A549 (cell line): ENCODE measurements at regions not wholly inside any gene's neighbourhood (a gene's known extent, or its start where the extent isn't known, plus 50 kb on each side); places are given as distances from the start of the nearest gene placed in this dataset.

Source experiments
- ATAC-seq, 2 experiments: fragments of 200-7000 bp in 1 of 2; fragments of >200 bp in 1 of 2; cut with Nextera tagmentation in 1 of 2; cut with Tn5 transposase in 1 of 2; 3 replicates each; pipeline versions ENCODE4 v1.8.0 to v1.9.1; 2018 to 2020; ENCODE audit warnings: mild to moderate bottlenecking in 1 of 2, moderate library complexity in 1 of 2
- CTCF ChIA-PET: fragments of 300-600 bp; sonication (Branson Sonifier 250); formaldehyde crosslinking; extraction: SDS; loops from one replicate; lab custom pipeline; 2021; ENCODE audit warnings: antibody characterized with exemption, inconsistent platforms; lab: Yijun Ruan, JAX
- POLR2A ChIA-PET: fragments of 350-600 bp; formaldehyde crosslinking; extraction: SDS; loops from one replicate; lab custom pipeline; 2021; ENCODE audit warnings: antibody characterized with exemption, inconsistent platforms; lab: Yijun Ruan, JAX
- DNase-seq, 2 experiments: peaks; one replicate each; pipeline versions ENCODE4 v3.0.0 to v3.0.0-alpha.2; 2011 to 2016; ENCODE audit warnings: low read depth in 1 of 2, low spot score in 1 of 2
- FAIRE-seq: peaks from 2 replicates; lab custom pipeline; 2011; peaks lifted over from hg19 to GRCh38; lab: Jason Lieb, UNC
- H3K27ac ChIP-seq, 2 experiments: fragments of >200 bp; sonication (Bioruptor Twin); formaldehyde crosslinking; 3 replicates each; pipeline ENCODE4 v1.5.1; 2016 to 2017
- H3K4me1 ChIP-seq: fragments of >200 bp; sonication (Bioruptor Twin); formaldehyde crosslinking; 3 replicates; pipeline ENCODE4 v1.6.1; 2016
- H3K4me2 ChIP-seq: fragments of >200 bp; sonication (Bioruptor Twin); formaldehyde crosslinking; 3 replicates; pipeline ENCODE4 v1.6.1; 2016
- H3K4me3 ChIP-seq: fragments of >200 bp; sonication (Bioruptor Twin); formaldehyde crosslinking; 3 replicates; pipeline ENCODE4 v1.5.1; 2016
- H3K9me3 ChIP-seq: fragments of >200 bp; sonication (Bioruptor Twin); formaldehyde crosslinking; 3 replicates; pipeline ENCODE4 v1.6.1; 2016
- ATOH8 ChIP-seq: fragments of 250-450 bp; sonication (Bioruptor Pico); IDR thresholded peaks from 2 replicates; pipeline ENCODE4 v1.5.0; 2020; ENCODE audit warnings: low read depth, mild to moderate bottlenecking, moderate library complexity
- BHLHE40 ChIP-seq: IDR thresholded peaks from 2 replicates; pipeline ENCODE4 v1.6.1; 2012; ENCODE audit warnings: low read depth, low read length, inconsistent platforms
- CBX8 ChIP-seq: fragments of 200-600 bp; sonication (generic); IDR thresholded peaks from 2 replicates; pipeline ENCODE4 v1.6.1; 2016
- CEBPB ChIP-seq, 2 experiments: fragments of >200 bp in 1 of 2; sonication (Bioruptor Twin) in 1 of 2; formaldehyde crosslinking in 1 of 2; IDR thresholded peaks; 2 replicates each; pipeline ENCODE4 v1.6.1; 2012 to 2016
- CHD4 ChIP-seq: fragments of 200-600 bp; sonication (generic); IDR thresholded peaks from 2 replicates; pipeline ENCODE4 v1.6.1; 2016; ENCODE audit warnings: antibody characterized with exemption, mild to moderate bottlenecking, borderline replicate concordance
- E2F6 ChIP-seq: IDR thresholded peaks from 2 replicates; pipeline ENCODE4 v1.6.1; 2012; ENCODE audit warnings: low read depth, borderline replicate concordance
- EHMT2 ChIP-seq: fragments of 200-600 bp; sonication (generic); IDR thresholded peaks from 2 replicates; pipeline ENCODE4 v1.6.1; 2016; ENCODE audit warnings: antibody characterized with exemption, low read depth, mild to moderate bottlenecking, moderate library complexity
- ESRRA ChIP-seq: fragments of 150-350 bp; IDR thresholded peaks from 2 replicates; pipeline ENCODE4 v1.6.1; 2014; ENCODE audit warnings: mild to moderate bottlenecking, low read length, borderline replicate concordance
- FOXS1 ChIP-seq: fragments of 250-450 bp; sonication (Bioruptor Pico); IDR thresholded peaks from 2 replicates; pipeline ENCODE4 v1.5.0; 2020; ENCODE audit warnings: mild to moderate bottlenecking, moderate library complexity
- GATA3 ChIP-seq: IDR thresholded peaks from 2 replicates; pipeline ENCODE4 v1.6.1; 2012; ENCODE audit warnings: borderline replicate concordance
- HEYL ChIP-seq: fragments of 250-450 bp; sonication (Bioruptor Pico); IDR thresholded peaks from 2 replicates; pipeline ENCODE4 v1.8.0; 2021; ENCODE audit warnings: mild to moderate bottlenecking, moderate library complexity
- HOXA7 ChIP-seq: fragments of 250-450 bp; sonication (Bioruptor Pico); IDR thresholded peaks from 2 replicates; pipeline ENCODE4 v1.5.0; 2020; ENCODE audit warnings: mild to moderate bottlenecking, moderate library complexity
- HOXB13 ChIP-seq: fragments of 250-450 bp; sonication (Bioruptor Pico); IDR thresholded peaks from 2 replicates; pipeline ENCODE4 v1.5.0; 2020; ENCODE audit warnings: low read depth, mild to moderate bottlenecking, moderate library complexity
- HOXB5 ChIP-seq: fragments of 250-450 bp; sonication (Bioruptor Pico); IDR thresholded peaks from 2 replicates; pipeline ENCODE4 v1.5.0; 2020; ENCODE audit warnings: mild to moderate bottlenecking, moderate library complexity
- JUN ChIP-seq, 2 experiments: fragments of >200 bp; sonication (Bioruptor Twin); formaldehyde crosslinking; IDR thresholded peaks; 2 replicates in 1 of 2; 3 replicates in 1 of 2; pipeline ENCODE4 v1.6.1; 2016 to 2017
- MAZ ChIP-seq: fragments of 150-350 bp; IDR thresholded peaks from 2 replicates; pipeline ENCODE4 v1.6.1; 2014; ENCODE audit warnings: antibody characterized with exemption, low read depth, low read length, borderline replicate concordance
- MYC ChIP-seq: IDR thresholded peaks from 2 replicates; pipeline ENCODE4 v1.6.1; 2012; ENCODE audit warnings: mild to moderate bottlenecking, inconsistent platforms, low read length, improper control_type of control experiment, borderline replicate concordance
- NFE2L2 ChIP-seq: fragments of 150-350 bp; conservative IDR thresholded peaks from 2 replicates; pipeline ENCODE4 v1.6.1; 2014; ENCODE audit warnings: low read length
- NPAS2 ChIP-seq: fragments of 250-450 bp; sonication (Bioruptor Pico); IDR thresholded peaks from 2 replicates; pipeline ENCODE4 v1.8.0; 2022; ENCODE audit warnings: mild to moderate bottlenecking, moderate library complexity, borderline replicate concordance
- PHF8 ChIP-seq: fragments of 200-600 bp; sonication (generic); IDR thresholded peaks from 2 replicates; pipeline ENCODE4 v1.6.1; 2016; ENCODE audit warnings: low read depth, mild to moderate bottlenecking, antibody characterized with exemption, moderate library complexity, borderline replicate concordance
- RARB ChIP-seq: fragments of 250-450 bp; sonication (Bioruptor Pico); IDR thresholded peaks from 2 replicates; pipeline ENCODE4 v1.8.0; 2021; ENCODE audit warnings: mild to moderate bottlenecking, moderate library complexity
- RCOR1 ChIP-seq: fragments of 150-350 bp; IDR thresholded peaks from 2 replicates; pipeline ENCODE4 v1.6.1; 2014; ENCODE audit warnings: antibody characterized with exemption, low read length, low read depth
- SREBF2 ChIP-seq: fragments of 450-650 bp; IDR thresholded peaks from 2 replicates; pipeline ENCODE4 v1.6.1; 2014; ENCODE audit warnings: mild to moderate bottlenecking, moderate library complexity
- TFCP2L1 ChIP-seq: fragments of 250-450 bp; sonication (Bioruptor Pico); IDR thresholded peaks from 2 replicates; pipeline ENCODE4 v1.5.0; 2021; ENCODE audit warnings: mild to moderate bottlenecking
- ZC3H11A ChIP-seq: fragments of 450-650 bp; IDR thresholded peaks from 2 replicates; pipeline ENCODE4 v1.6.1; 2014; ENCODE audit warnings: antibody characterized with exemption, mild to moderate bottlenecking
- ZFP36 ChIP-seq: fragments of 450-650 bp; IDR thresholded peaks from 2 replicates; pipeline ENCODE4 v1.6.1; 2014; ENCODE audit warnings: borderline replicate concordance; ENCODE audit not compliant: partially characterized antibody
- ZNF302 ChIP-seq: fragments of 250-450 bp; sonication (Bioruptor Pico); IDR thresholded peaks from 2 replicates; pipeline ENCODE4 v1.9.0; 2021; ENCODE audit warnings: inconsistent platforms, mild to moderate bottlenecking, moderate library complexity
- WGBS: methylation state at CpG from one replicate; pipeline ENCODE4 v1.1.6; 2017; ENCODE audit errors: missing lambda C conversion rate; 5-methylcytosine and 5-hydroxymethylcytosine counted together

- no peak for TF ChIP-seq HOXB5
- peak in 1 of 2 experiments; percentile 45; a peak in 1 of 5 replicates for TF ChIP-seq JUN (IDR thresholded peaks at IDR 0.05)
- TF ChIP-seq CEBPB (IDR thresholded peaks at IDR 0.05), result no peak
- no peak for TF ChIP-seq NPAS2 (CRISPR knock-in tag)
- no peak for TF ChIP-seq E2F6
- no peak for TF ChIP-seq SREBF2
- TF ChIP-seq GATA3, result peak; percentile 71; the same call in 1 of the 2 replicates
- no peak for TF ChIP-seq RARB (CRISPR knock-in tag)
- TF ChIP-seq EHMT2, result no peak
- TF ChIP-seq CBX8, result no peak
Observed at GRCh38 chrY:19354061-19354856, 390.3 kb downstream of the KDM5D start (continued).

- DNase-seq, result no peak
- WGBS, result 81% methylated on average over 2 of the region's 2 CpGs
Observed at GRCh38 chrY:19351616-19352015, 392.9 kb downstream of the KDM5D start.

GRCh38 chrY:19321701-19322100 lies 422.8 kb downstream of the KDM5D start:
- TF ChIP-seq HOXB13 (CRISPR knock-in tag) (no peak), FOXS1 (no peak), CHD4 (no peak), EHMT2 (no peak), BHLHE40 (no peak), HOXA7 (CRISPR knock-in tag) (no peak), HOXB5 (no peak), ZNF302 (CRISPR knock-in tag) (no peak), ATOH8 (CRISPR knock-in tag) (no peak), MAZ (no peak)
- ChIA-PET POLR2A (no interaction called here), CTCF (no interaction called here)
- no peak overlapping the region for H3K4me2 ChIP-seq
- no peak for ATAC-seq
- DNase-seq, result no peak
- 8% methylated on average over 3 of the region's 3 CpGs for WGBS
- no peaks in the 10 kb centered on the region for H3K4me1 ChIP-seq
- no peak overlapping the region for H3K4me3 ChIP-seq
- H3K27ac ChIP-seq, result no peak overlapping the region
- H3K9me3 ChIP-seq, result no peaks in the 10 kb centered on the region
- no peak for FAIRE-seq

More at GRCh38 chrY:19351616-19352015, 392.9 kb downstream of the KDM5D start:
- Histone ChIP-seq H3K4me1 (peaks cover 22% of the 10 kb centered on the region), H3K27ac (no peak overlapping the region), H3K4me3 (no peak overlapping the region)
- FAIRE-seq, result no peak
- no peak for TF ChIP-seq SREBF2
- no peak for TF ChIP-seq ZC3H11A
- no peak for TF ChIP-seq HOXB5
- TF ChIP-seq TFCP2L1, result no peak
- TF ChIP-seq HEYL (CRISPR knock-in tag), result no peak
- no peak for TF ChIP-seq PHF8
- TF ChIP-seq, all 56 proteins: peak for 0
- ChIA-PET POLR2A (no interaction called here), CTCF (no interaction called here)
- Histone ChIP-seq H3K9me3 (no peaks in the 10 kb centered on the region), H3K4me2 (no peak overlapping the region)
- ATAC-seq, result no peak

- DNase-seq (no peak), FAIRE-seq (no peak), ATAC-seq (no peak)
- H3K9me3 ChIP-seq, result no peaks in the 10 kb centered on the region
- no peak overlapping the region for H3K4me3 ChIP-seq
- no peaks in the 10 kb centered on the region for H3K4me1 ChIP-seq
- ChIA-PET CTCF (no interaction called here), POLR2A (no interaction called here)
- 33% methylated on average over 3 of the region's 3 CpGs for WGBS
- H3K4me2 ChIP-seq, result no peak overlapping the region
- H3K27ac ChIP-seq, result no peak overlapping the region
- TF ChIP-seq HOXA7 (CRISPR knock-in tag) (no peak), BHLHE40 (no peak), ESRRA (no peak), ZFP36 (no peak), PHF8 (no peak), CHD4 (no peak), NFE2L2 (no peak), RCOR1 (no peak), NPAS2 (CRISPR knock-in tag) (no peak), MYC (no peak), CBX8 (no peak)
Observed at GRCh38 chrY:19319135-19319534, 425.4 kb downstream of the KDM5D start.
